ENCODE measurements at regions not wholly inside any gene's neighbourhood (a gene's known extent, or its start where the extent isn't known, plus 50 kb on each side); places are given as distances from the start of the nearest gene placed in this dataset.

DNA sequence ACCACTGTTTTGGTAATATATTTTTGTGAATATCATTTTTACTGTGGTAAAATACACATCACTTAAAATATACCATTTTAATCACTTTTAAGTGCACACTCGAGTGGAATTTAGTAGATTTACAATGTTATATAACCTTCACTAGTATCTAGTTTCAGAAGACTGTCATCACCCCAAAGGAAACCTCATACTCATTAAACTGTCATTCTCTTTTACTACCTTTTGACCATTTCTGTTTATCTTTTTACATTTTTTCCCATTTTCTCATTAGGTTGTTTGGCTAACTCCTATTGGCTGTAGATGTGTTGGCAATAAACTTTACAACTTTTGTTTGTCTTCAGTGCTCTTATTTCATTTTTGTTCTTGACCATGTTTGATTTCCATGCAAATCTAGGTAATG lies 1168.3 kb upstream of the PCDH7 start:
- no peak overlapping the region for H3K4me3 ChIP-seq
- no peak overlapping the region for H3K4me3 Mint-ChIP-seq
- DNase-seq (ENCODE audit: low spot score) = no peak
- H3K79me2 ChIP-seq (replicated peaks; ENCODE audit: insufficient read depth) = no peaks in the 10 kb centered on the region
- TF ChIP-seq STAT1 (IDR thresholded peaks at IDR 0.05; ENCODE audit: unreplicated experiment) (no peak), EZH2phosphoT487 (IDR thresholded peaks at IDR 0.05; ENCODE audit: unreplicated experiment) (no peak), EZH2 (IDR thresholded peaks at IDR 0.05; ENCODE audit: low read depth, unreplicated experiment) (no peak), ZNF114 (CRISPR knock-in tag; IDR thresholded peaks at IDR 0.05) (no peak), NANOG (IDR thresholded peaks at IDR 0.05; ENCODE audit: borderline replicate concordance) (no peak), ZNF331 (CRISPR knock-in tag; IDR thresholded peaks at IDR 0.05; ENCODE audit: low read depth) (no peak), JUNB (IDR thresholded peaks at IDR 0.05; ENCODE audit: unreplicated experiment) (no peak), CREB1 (CRISPR knock-in tag; IDR thresholded peaks at IDR 0.05; ENCODE audit: low read depth) (no peak), POLR2AphosphoS5 (IDR thresholded peaks at IDR 0.05; ENCODE audit: low read depth) (no peak)
- TF ChIP-seq, protein P1, sequence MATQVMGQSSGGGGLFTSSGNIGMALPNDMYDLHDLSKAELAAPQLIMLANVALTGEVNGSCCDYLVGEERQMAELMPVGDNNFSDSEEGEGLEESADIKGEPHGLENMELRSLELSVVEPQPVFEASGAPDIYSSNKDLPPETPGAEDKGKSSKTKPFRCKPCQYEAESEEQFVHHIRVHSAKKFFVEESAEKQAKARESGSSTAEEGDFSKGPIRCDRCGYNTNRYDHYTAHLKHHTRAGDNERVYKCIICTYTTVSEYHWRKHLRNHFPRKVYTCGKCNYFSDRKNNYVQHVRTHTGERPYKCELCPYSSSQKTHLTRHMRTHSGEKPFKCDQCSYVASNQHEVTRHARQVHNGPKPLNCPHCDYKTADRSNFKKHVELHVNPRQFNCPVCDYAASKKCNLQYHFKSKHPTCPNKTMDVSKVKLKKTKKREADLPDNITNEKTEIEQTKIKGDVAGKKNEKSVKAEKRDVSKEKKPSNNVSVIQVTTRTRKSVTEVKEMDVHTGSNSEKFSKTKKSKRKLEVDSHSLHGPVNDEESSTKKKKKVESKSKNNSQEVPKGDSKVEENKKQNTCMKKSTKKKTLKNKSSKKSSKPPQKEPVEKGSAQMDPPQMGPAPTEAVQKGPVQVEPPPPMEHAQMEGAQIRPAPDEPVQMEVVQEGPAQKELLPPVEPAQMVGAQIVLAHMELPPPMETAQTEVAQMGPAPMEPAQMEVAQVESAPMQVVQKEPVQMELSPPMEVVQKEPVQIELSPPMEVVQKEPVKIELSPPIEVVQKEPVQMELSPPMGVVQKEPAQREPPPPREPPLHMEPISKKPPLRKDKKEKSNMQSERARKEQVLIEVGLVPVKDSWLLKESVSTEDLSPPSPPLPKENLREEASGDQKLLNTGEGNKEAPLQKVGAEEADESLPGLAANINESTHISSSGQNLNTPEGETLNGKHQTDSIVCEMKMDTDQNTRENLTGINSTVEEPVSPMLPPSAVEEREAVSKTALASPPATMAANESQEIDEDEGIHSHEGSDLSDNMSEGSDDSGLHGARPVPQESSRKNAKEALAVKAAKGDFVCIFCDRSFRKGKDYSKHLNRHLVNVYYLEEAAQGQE (IDR thresholded peaks at IDR 0.05; ENCODE audit: unreplicated experiment) = no peak
- TF ChIP-seq, protein P2, sequence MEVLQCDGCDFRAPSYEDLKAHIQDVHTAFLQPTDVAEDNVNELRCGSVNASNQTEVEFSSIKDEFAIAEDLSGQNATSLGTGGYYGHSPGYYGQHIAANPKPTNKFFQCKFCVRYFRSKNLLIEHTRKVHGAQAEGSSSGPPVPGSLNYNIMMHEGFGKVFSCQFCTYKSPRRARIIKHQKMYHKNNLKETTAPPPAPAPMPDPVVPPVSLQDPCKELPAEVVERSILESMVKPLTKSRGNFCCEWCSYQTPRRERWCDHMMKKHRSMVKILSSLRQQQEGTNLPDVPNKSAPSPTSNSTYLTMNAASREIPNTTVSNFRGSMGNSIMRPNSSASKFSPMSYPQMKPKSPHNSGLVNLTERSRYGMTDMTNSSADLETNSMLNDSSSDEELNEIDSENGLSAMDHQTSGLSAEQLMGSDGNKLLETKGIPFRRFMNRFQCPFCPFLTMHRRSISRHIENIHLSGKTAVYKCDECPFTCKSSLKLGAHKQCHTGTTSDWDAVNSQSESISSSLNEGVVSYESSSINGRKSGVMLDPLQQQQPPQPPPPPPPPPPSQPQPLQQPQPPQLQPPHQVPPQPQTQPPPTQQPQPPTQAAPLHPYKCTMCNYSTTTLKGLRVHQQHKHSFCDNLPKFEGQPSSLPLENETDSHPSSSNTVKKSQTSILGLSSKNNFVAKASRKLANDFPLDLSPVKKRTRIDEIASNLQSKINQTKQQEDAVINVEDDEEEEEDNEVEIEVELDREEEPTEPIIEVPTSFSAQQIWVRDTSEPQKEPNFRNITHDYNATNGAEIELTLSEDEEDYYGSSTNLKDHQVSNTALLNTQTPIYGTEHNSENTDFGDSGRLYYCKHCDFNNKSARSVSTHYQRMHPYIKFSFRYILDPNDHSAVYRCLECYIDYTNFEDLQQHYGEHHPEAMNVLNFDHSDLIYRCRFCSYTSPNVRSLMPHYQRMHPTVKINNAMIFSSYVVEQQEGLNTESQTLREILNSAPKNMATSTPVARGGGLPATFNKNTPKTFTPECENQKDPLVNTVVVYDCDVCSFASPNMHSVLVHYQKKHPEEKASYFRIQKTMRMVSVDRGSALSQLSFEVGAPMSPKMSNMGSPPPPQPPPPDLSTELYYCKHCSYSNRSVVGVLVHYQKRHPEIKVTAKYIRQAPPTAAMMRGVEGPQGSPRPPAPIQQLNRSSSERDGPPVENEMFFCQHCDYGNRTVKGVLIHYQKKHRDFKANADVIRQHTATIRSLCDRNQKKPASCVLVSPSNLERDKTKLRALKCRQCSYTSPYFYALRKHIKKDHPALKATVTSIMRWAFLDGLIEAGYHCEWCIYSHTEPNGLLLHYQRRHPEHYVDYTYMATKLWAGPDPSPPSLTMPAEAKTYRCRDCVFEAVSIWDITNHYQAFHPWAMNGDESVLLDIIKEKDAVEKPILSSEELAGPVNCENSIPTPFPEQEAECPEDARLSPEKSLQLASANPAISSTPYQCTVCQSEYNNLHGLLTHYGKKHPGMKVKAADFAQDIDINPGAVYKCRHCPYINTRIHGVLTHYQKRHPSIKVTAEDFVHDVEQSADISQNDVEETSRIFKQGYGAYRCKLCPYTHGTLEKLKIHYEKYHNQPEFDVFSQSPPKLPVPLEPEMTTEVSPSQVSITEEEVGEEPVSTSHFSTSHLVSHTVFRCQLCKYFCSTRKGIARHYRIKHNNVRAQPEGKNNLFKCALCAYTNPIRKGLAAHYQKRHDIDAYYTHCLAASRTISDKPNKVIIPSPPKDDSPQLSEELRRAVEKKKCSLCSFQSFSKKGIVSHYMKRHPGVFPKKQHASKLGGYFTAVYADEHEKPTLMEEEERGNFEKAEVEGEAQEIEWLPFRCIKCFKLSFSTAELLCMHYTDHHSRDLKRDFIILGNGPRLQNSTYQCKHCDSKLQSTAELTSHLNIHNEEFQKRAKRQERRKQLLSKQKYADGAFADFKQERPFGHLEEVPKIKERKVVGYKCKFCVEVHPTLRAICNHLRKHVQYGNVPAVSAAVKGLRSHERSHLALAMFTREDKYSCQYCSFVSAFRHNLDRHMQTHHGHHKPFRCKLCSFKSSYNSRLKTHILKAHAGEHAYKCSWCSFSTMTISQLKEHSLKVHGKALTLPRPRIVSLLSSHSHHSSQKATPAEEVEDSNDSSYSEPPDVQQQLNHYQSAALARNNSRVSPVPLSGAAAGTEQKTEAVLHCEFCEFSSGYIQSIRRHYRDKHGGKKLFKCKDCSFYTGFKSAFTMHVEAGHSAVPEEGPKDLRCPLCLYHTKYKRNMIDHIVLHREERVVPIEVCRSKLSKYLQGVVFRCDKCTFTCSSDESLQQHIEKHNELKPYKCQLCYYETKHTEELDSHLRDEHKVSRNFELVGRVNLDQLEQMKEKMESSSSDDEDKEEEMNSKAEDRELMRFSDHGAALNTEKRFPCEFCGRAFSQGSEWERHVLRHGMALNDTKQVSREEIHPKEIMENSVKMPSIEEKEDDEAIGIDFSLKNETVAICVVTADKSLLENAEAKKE (CRISPR knock-in tag; IDR thresholded peaks at IDR 0.05) = no peak
- TF ChIP-seq, protein P3, sequence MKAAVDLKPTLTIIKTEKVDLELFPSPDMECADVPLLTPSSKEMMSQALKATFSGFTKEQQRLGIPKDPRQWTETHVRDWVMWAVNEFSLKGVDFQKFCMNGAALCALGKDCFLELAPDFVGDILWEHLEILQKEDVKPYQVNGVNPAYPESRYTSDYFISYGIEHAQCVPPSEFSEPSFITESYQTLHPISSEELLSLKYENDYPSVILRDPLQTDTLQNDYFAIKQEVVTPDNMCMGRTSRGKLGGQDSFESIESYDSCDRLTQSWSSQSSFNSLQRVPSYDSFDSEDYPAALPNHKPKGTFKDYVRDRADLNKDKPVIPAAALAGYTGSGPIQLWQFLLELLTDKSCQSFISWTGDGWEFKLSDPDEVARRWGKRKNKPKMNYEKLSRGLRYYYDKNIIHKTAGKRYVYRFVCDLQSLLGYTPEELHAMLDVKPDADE (IDR thresholded peaks at IDR 0.05) = no peak
- TF ChIP-seq, protein P4, sequence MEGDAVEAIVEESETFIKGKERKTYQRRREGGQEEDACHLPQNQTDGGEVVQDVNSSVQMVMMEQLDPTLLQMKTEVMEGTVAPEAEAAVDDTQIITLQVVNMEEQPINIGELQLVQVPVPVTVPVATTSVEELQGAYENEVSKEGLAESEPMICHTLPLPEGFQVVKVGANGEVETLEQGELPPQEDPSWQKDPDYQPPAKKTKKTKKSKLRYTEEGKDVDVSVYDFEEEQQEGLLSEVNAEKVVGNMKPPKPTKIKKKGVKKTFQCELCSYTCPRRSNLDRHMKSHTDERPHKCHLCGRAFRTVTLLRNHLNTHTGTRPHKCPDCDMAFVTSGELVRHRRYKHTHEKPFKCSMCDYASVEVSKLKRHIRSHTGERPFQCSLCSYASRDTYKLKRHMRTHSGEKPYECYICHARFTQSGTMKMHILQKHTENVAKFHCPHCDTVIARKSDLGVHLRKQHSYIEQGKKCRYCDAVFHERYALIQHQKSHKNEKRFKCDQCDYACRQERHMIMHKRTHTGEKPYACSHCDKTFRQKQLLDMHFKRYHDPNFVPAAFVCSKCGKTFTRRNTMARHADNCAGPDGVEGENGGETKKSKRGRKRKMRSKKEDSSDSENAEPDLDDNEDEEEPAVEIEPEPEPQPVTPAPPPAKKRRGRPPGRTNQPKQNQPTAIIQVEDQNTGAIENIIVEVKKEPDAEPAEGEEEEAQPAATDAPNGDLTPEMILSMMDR (conservative IDR thresholded peaks at IDR 0.05; ENCODE audit: low read depth in 2 of 2) = no peak
- no peaks in the 10 kb centered on the region for H4K20me1 ChIP-seq (replicated peaks; ENCODE audit: insufficient read depth)
- no peaks in the 10 kb centered on the region; the same call in 2 of the 3 replicates for H3K36me3 Mint-ChIP-seq (ENCODE audit: low read depth)
- no peaks in the 10 kb centered on the region for H3K36me3 ChIP-seq (ENCODE audit: insufficient read depth)
- no peaks in the 10 kb centered on the region for H3K27me3 ChIP-seq (ENCODE audit: insufficient read depth)
- no peaks in the 10 kb centered on the region for H3K4me1 Mint-ChIP-seq
- H3K4me2 ChIP-seq = no peak overlapping the region
- no peaks in the 10 kb centered on the region for H3K9me2 ChIP-seq (ENCODE audit: insufficient read depth)
- peaks cover 5% of the 10 kb centered on the region; the same call in 2 of the 3 replicates for H3K9me3 Mint-ChIP-seq
- H3K27ac ChIP-seq (ENCODE audit: low read depth) = no peak overlapping the region
- ATAC-seq = no peak
- no peak overlapping the region for H3K27ac Mint-ChIP-seq
- H3K4me1 ChIP-seq (ENCODE audit: insufficient read depth) = no peaks in the 10 kb centered on the region
- no peak overlapping the region for H2AFZ ChIP-seq
- H3F3A ChIP-seq (replicated peaks; ENCODE audit: low read depth) = no peaks in the 10 kb centered on the region
- no peaks in the 10 kb centered on the region for H3K27me3 Mint-ChIP-seq (ENCODE audit: insufficient read depth, low read depth, poor library complexity)
